ENCODE measurements at regions not wholly inside any gene's neighbourhood (a gene's known extent, or its start where the extent isn't known, plus 50 kb on each side); places are given as distances from the start of the nearest gene placed in this dataset.

DNA sequence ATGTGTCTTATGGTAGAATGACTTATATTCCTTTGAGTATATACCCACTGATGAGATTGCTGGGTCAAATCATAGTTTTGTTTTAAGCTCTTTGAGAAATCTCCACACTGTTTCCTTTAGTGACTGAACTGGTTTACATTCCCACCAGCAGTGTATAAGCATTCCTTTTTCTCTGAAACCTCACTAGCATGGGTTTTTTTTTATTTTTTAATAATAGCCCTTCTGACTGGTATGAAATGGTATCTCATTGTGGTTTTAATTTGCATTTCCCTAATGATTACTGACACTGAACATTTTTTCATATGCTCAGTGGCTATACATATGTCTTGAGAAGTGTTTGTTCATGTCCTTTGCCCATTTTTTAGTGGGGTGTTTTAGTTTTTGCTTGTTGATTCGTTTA lies 494.3 kb downstream of the SQOR start:
- Mint-ChIP-seq H3K36me3 (ENCODE audit: low read depth) (no peaks in the 10 kb centered on the region), H3K9me3 (peaks cover 7% of the 10 kb centered on the region), H3K27me3 (no peaks in the 10 kb centered on the region), H3K27ac (no peak overlapping the region), H3K4me1 (ENCODE audit: low read depth) (no peaks in the 10 kb centered on the region), H3K4me3 (no peak overlapping the region)
- TF ChIP-seq, protein P1, sequence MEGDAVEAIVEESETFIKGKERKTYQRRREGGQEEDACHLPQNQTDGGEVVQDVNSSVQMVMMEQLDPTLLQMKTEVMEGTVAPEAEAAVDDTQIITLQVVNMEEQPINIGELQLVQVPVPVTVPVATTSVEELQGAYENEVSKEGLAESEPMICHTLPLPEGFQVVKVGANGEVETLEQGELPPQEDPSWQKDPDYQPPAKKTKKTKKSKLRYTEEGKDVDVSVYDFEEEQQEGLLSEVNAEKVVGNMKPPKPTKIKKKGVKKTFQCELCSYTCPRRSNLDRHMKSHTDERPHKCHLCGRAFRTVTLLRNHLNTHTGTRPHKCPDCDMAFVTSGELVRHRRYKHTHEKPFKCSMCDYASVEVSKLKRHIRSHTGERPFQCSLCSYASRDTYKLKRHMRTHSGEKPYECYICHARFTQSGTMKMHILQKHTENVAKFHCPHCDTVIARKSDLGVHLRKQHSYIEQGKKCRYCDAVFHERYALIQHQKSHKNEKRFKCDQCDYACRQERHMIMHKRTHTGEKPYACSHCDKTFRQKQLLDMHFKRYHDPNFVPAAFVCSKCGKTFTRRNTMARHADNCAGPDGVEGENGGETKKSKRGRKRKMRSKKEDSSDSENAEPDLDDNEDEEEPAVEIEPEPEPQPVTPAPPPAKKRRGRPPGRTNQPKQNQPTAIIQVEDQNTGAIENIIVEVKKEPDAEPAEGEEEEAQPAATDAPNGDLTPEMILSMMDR (IDR thresholded peaks at IDR 0.05) = no peak
- Histone ChIP-seq H3K9me3 (ENCODE audit: control insufficient read depth in 1 of 2, insufficient read depth in 1 of 2, low read length in 2 of 2) (peaks cover 0 to 18% of the 10 kb centered on the region in 2 experiments), H3K4me3 (ENCODE audit: low read length) (no peak overlapping the region), H3K36me3 (ENCODE audit: insufficient read depth, low read length) (no peaks in the 10 kb centered on the region), H3K27ac (ENCODE audit: low read depth in 1 of 2, low read length in 2 of 2) (no peak overlapping the region), H3K4me1 (ENCODE audit: insufficient read depth, low read length) (no peaks in the 10 kb centered on the region), H3K27me3 (ENCODE audit: control insufficient read depth in 1 of 2, insufficient read depth in 2 of 2, low read length in 2 of 2) (no peaks in the 10 kb centered on the region)
- no peak for DNase-seq
- intact Hi-C loops (cut with DNase I, micrococcal nuclease) = no loop called here
- ChIA-PET CTCF (no interaction called here), POLR2A (no interaction called here)
- ATAC-seq (ENCODE audit: poor library complexity) = no peak

DNA sequence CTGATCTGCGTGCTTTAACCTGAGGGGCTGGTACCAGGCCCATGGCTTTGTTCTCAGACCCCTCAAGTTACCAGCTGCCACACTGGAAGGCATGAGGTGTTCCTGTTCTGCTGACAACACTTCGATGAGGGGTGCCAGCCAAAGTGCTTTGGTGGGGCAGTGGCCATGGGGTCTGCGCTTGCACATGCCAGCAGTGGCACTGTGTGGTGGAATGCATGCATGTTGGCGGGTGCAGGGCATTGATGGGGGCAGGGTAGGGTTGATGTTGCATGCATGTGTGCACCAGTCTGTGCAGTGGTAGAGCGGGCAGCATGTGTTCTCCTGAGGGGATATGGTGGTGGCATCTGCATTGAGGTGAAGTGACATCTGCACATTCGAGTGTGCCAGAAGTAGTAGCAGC lies 497.0 kb downstream of the SQOR start:
- DNase-seq (no peak), ATAC-seq (ENCODE audit: poor library complexity) (no peak)
- H3K36me3 ChIP-seq (ENCODE audit: insufficient read depth, low read length) = no peaks in the 10 kb centered on the region
- Mint-ChIP-seq H3K4me3 (no peak overlapping the region), H3K27me3 (no peaks in the 10 kb centered on the region), H3K27ac (no peak overlapping the region), H3K36me3 (ENCODE audit: low read depth) (no peaks in the 10 kb centered on the region), H3K9me3 (peaks cover 14% of the 10 kb centered on the region), H3K4me1 (ENCODE audit: low read depth) (no peaks in the 10 kb centered on the region)
- CTCF ChIA-PET = no interaction called here
- POLR2A ChIA-PET = no interaction called here
- H3K27me3 ChIP-seq (ENCODE audit: control insufficient read depth in 1 of 2, insufficient read depth in 2 of 2, low read length in 2 of 2) = no peaks in the 10 kb centered on the region
- intact Hi-C loops (cut with DNase I, micrococcal nuclease) = no loop called here
- TF ChIP-seq, protein P1 (IDR thresholded peaks at IDR 0.05) = no peak
- H3K4me3 ChIP-seq (ENCODE audit: low read length) = no peak overlapping the region
- H3K4me1 ChIP-seq (ENCODE audit: insufficient read depth, low read length) = no peaks in the 10 kb centered on the region
- H3K9me3 ChIP-seq (ENCODE audit: control insufficient read depth in 1 of 2, insufficient read depth in 1 of 2, low read length in 2 of 2) = peaks cover 7 to 21% of the 10 kb centered on the region in 2 experiments
- H3K27ac ChIP-seq (ENCODE audit: low read depth in 1 of 2, low read length in 2 of 2) = no peak overlapping the region

DNA sequence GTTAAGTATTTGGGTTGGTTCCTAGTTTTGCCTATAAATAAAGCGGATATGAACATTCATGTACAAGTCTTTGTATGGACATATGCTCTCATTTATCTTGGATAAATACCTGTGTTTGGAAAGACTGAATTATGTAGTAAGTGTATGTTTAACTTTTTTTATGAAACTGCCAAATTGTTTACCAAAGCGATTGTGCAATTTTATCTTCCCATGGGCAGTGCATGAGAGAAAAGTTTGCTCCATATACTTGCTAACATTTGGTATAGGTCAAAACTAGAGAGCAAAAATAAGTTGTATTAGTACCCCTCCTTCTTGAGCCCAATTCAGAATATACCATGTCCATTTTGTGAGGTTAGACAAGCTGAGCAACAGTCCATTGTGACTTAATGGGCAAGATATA lies 502.6 kb downstream of the SQOR start:
- no peaks in the 10 kb centered on the region for H3K36me3 ChIP-seq (ENCODE audit: insufficient read depth, low read length)
- POLR2A ChIA-PET = no interaction called here
- no peak overlapping the region for H3K27ac ChIP-seq (ENCODE audit: low read depth in 1 of 2, low read length in 2 of 2)
- H3K4me1 Mint-ChIP-seq (ENCODE audit: low read depth) = no peaks in the 10 kb centered on the region
- no peak overlapping the region for H3K4me3 Mint-ChIP-seq
- CTCF ChIA-PET = no interaction called here
- H3K36me3 Mint-ChIP-seq (ENCODE audit: low read depth) = no peaks in the 10 kb centered on the region
- no peaks in the 10 kb centered on the region for H3K27me3 Mint-ChIP-seq
- no peak for ATAC-seq (ENCODE audit: poor library complexity)
- no peaks in the 10 kb centered on the region for H3K4me1 ChIP-seq (ENCODE audit: insufficient read depth, low read length)
- intact Hi-C loops (cut with DNase I, micrococcal nuclease) = no loop called here
- H3K27ac Mint-ChIP-seq = no peak overlapping the region
- peaks cover 19% of the 10 kb centered on the region for H3K9me3 Mint-ChIP-seq
- no peak for DNase-seq
- H3K9me3 ChIP-seq (ENCODE audit: control insufficient read depth in 1 of 2, insufficient read depth in 1 of 2, low read length in 2 of 2) = peaks cover 7 to 13% of the 10 kb centered on the region in 2 experiments
- TF ChIP-seq, protein P1 (IDR thresholded peaks at IDR 0.05) = no peak
- H3K27me3 ChIP-seq (ENCODE audit: control insufficient read depth in 1 of 2, insufficient read depth in 2 of 2, low read length in 2 of 2) = no peaks in the 10 kb centered on the region
- H3K4me3 ChIP-seq (ENCODE audit: low read length) = no peak overlapping the region

Measured in CD4-positive, alpha-beta T cell (primary cell).